ENCODE measurements at regions not wholly inside any gene's neighbourhood (a gene's known extent, or its start where the extent isn't known, plus 50 kb on each side); places are given as distances from the start of the nearest gene placed in this dataset.
"Not testable (repeated sequence)": the region's sequence is repeated elsewhere in the genome, so short reads cannot be mapped to it uniquely, and the experiment has no call there.

GRCh38 chr5:100346269-100346668, 188.9 kb upstream of the FAM174A start:
- H3K9me3 ChIP-seq (ENCODE audit: control insufficient read depth, insufficient read depth, low read depth, low read length); DNase-seq (ENCODE audit: low read depth in 2 of 2); H3K27ac ChIP-seq (ENCODE audit: insufficient read depth, low read length); H3K4me1 ChIP-seq (ENCODE audit: control insufficient read depth, extremely low read depth, insufficient read depth, low read length); H3K27me3 ChIP-seq (ENCODE audit: control insufficient read depth, insufficient read depth, low read length); H3K4me2 ChIP-seq (ENCODE audit: extremely low read depth, insufficient read depth, low read length); H3K4me3 ChIP-seq (replicated peaks in 1 of 4; ENCODE audit: control extremely low read depth in 1 of 4, insufficient read depth in 1 of 4, low read depth in 3 of 4, low read length in 4 of 4); H4K20me1 ChIP-seq (ENCODE audit: control insufficient read depth, extremely low read depth, insufficient read depth, low read length); H3K36me3 ChIP-seq (ENCODE audit: control insufficient read depth, insufficient read depth, low read length); H3K9ac ChIP-seq (ENCODE audit: insufficient read depth, low read length); H2AFZ ChIP-seq (ENCODE audit: low read length); H3K79me2 ChIP-seq (ENCODE audit: control insufficient read depth, insufficient read depth, low read length): not testable (repeated sequence)

GRCh38 chr5:100341485-100341884, 193.7 kb upstream of the FAM174A start:
- H3K36me3 ChIP-seq (ENCODE audit: control insufficient read depth, insufficient read depth, low read length); H3K27me3 ChIP-seq (ENCODE audit: control insufficient read depth, insufficient read depth, low read length); H3K4me1 ChIP-seq (ENCODE audit: control insufficient read depth, extremely low read depth, insufficient read depth, low read length); H3K9ac ChIP-seq (ENCODE audit: insufficient read depth, low read length); H3K4me3 ChIP-seq (replicated peaks in 1 of 4; ENCODE audit: control extremely low read depth in 1 of 4, insufficient read depth in 1 of 4, low read depth in 3 of 4, low read length in 4 of 4); DNase-seq (ENCODE audit: low read depth in 2 of 2); H3K79me2 ChIP-seq (ENCODE audit: control insufficient read depth, insufficient read depth, low read length); H3K9me3 ChIP-seq (ENCODE audit: control insufficient read depth, insufficient read depth, low read depth, low read length); H3K4me2 ChIP-seq (ENCODE audit: extremely low read depth, insufficient read depth, low read length); H2AFZ ChIP-seq (ENCODE audit: low read length); H4K20me1 ChIP-seq (ENCODE audit: control insufficient read depth, extremely low read depth, insufficient read depth, low read length); H3K27ac ChIP-seq (ENCODE audit: insufficient read depth, low read length): not testable (repeated sequence)

GRCh38 chr5:100322483-100322882, 212.7 kb upstream of the FAM174A start:
- no peak for DNase-seq (ENCODE audit: low read depth in 2 of 2)
- no peak overlapping the region for H2AFZ ChIP-seq (ENCODE audit: low read length)
- no peak for TF ChIP-seq CTCF (conservative IDR thresholded peaks at IDR 0.05 in 1 of 2, IDR thresholded peaks at IDR 0.05 in 1 of 2; ENCODE audit: low read depth in 1 of 2, low read length in 2 of 2)
- TF ChIP-seq EZH2 (IDR thresholded peaks at IDR 0.05; ENCODE audit: low read length, missing control alignments): no peak
- no peaks in the 10 kb centered on the region for H3K79me2 ChIP-seq (ENCODE audit: control insufficient read depth, insufficient read depth, low read length)
- H3K9me3 ChIP-seq (ENCODE audit: control insufficient read depth, insufficient read depth, low read depth, low read length): no peaks in the 10 kb centered on the region
- H3K9ac ChIP-seq (ENCODE audit: insufficient read depth, low read length): no peak overlapping the region
- no peaks in the 10 kb centered on the region for H4K20me1 ChIP-seq (ENCODE audit: control insufficient read depth, extremely low read depth, insufficient read depth, low read length)
- H3K27ac ChIP-seq (ENCODE audit: insufficient read depth, low read length): no peak overlapping the region
- no peak overlapping the region for H3K4me2 ChIP-seq (ENCODE audit: extremely low read depth, insufficient read depth, low read length)
- no peaks in the 10 kb centered on the region for H3K27me3 ChIP-seq (ENCODE audit: control insufficient read depth, insufficient read depth, low read length)
- no peaks in the 10 kb centered on the region for H3K4me1 ChIP-seq (ENCODE audit: control insufficient read depth, extremely low read depth, insufficient read depth, low read length)
- H3K4me3 ChIP-seq (replicated peaks in 1 of 4; ENCODE audit: control extremely low read depth in 1 of 4, insufficient read depth in 1 of 4, low read depth in 3 of 4, low read length in 4 of 4): no peak overlapping the region
- H3K36me3 ChIP-seq (ENCODE audit: control insufficient read depth, insufficient read depth, low read length): no peaks in the 10 kb centered on the region

- Histone ChIP-seq H3K9ac (ENCODE audit: insufficient read depth, low read length) (no peak overlapping the region), H2AFZ (ENCODE audit: low read length) (no peak overlapping the region), H3K9me3 (ENCODE audit: control insufficient read depth, insufficient read depth, low read depth, low read length) (no peaks in the 10 kb centered on the region), H3K79me2 (ENCODE audit: control insufficient read depth, insufficient read depth, low read length) (no peaks in the 10 kb centered on the region), H3K4me2 (ENCODE audit: extremely low read depth, insufficient read depth, low read length) (no peak overlapping the region), H4K20me1 (ENCODE audit: control insufficient read depth, extremely low read depth, insufficient read depth, low read length) (no peaks in the 10 kb centered on the region), H3K36me3 (ENCODE audit: control insufficient read depth, insufficient read depth, low read length) (no peaks in the 10 kb centered on the region), H3K27ac (ENCODE audit: insufficient read depth, low read length) (no peak overlapping the region), H3K4me3 (replicated peaks in 1 of 4; ENCODE audit: control extremely low read depth in 1 of 4, insufficient read depth in 1 of 4, low read depth in 3 of 4, low read length in 4 of 4) (no peak overlapping the region), H3K27me3 (ENCODE audit: control insufficient read depth, insufficient read depth, low read length) (no peaks in the 10 kb centered on the region), H3K4me1 (ENCODE audit: control insufficient read depth, extremely low read depth, insufficient read depth, low read length) (no peaks in the 10 kb centered on the region)
- DNase-seq (ENCODE audit: low read depth in 2 of 2): no peak
- TF ChIP-seq EZH2 (IDR thresholded peaks at IDR 0.05; ENCODE audit: low read length, missing control alignments): no peak
- TF ChIP-seq CTCF (conservative IDR thresholded peaks at IDR 0.05 in 1 of 2, IDR thresholded peaks at IDR 0.05 in 1 of 2; ENCODE audit: low read depth in 1 of 2, low read length in 2 of 2): no peak
Observed at GRCh38 chr5:100319885-100320284, 215.3 kb upstream of the FAM174A start.

Measured in fibroblast of lung (primary cell).